ENCODE measurements at regions not wholly inside any gene's neighbourhood (a gene's known extent, or its start where the extent isn't known, plus 50 kb on each side); places are given as distances from the start of the nearest gene placed in this dataset.

DNA sequence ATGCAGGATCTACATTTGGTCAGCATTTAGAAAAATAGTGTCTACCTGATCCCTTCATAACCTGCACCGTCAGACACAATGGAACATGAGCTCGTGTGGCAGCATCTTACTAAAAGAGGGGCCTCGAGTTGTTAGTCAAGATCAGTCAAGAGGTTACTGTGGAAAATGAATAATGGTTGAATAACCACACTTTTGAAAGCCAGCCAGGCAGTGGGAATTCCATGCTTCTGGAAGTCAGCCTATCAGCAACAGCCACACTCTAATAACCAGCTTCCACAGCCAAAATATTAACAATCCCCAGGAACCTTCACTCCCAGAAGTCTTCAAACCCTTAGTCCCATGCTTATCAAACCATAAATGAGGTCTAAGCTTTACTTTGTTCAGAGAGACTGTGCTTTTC is 234.3 kb downstream of the HS3ST1 start:
- CTCF ChIA-PET: no interaction called here
- intact Hi-C loops (cut with micrococcal nuclease; ENCODE audit: unreplicated experiment): no loop called here

DNA sequence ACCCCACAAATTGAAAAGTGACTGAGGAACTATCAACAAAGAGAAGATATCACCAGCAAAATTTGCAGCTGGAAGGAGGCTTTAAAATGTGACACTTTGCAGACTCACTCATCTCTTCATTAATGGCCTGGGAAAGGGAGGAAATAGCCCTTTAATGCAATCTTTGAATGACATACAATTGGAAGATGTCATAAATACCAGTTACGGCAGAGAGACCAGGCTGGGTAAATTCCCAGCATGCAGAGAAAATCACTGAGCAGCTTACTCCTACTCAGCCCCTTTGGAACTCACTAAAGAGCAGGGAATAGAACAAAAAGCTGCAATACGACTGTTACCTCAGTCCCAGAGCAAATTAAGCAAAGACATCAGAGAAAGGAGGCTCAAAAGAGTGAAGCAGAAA is 238.9 kb downstream of the HS3ST1 start:
- no peaks in the 10 kb centered on the region for H3K4me1 ChIP-seq
- intact Hi-C loops (cut with micrococcal nuclease; ENCODE audit: unreplicated experiment): no loop called here
- H3K9me3 Mint-ChIP-seq (ENCODE audit: unreplicated experiment): no peaks in the 10 kb centered on the region
- no peak for DNase-seq
- no peaks in the 10 kb centered on the region for H3K27me3 Mint-ChIP-seq (ENCODE audit: insufficient read depth, unreplicated experiment)
- CTCF ChIA-PET: no interaction called here
- no peak overlapping the region for H3K27ac Mint-ChIP-seq (ENCODE audit: unreplicated experiment)
- no peaks in the 10 kb centered on the region for H3K9me3 ChIP-seq
- H3K27me3 ChIP-seq (replicated peaks; ENCODE audit: control insufficient read depth, insufficient read depth, low read length): no peaks in the 10 kb centered on the region
- no peaks in the 10 kb centered on the region for H3K36me3 Mint-ChIP-seq (ENCODE audit: insufficient read depth, unreplicated experiment)
- no peak overlapping the region for H3K4me3 Mint-ChIP-seq (ENCODE audit: unreplicated experiment)
- BruUV-seq (replicated peaks): no TSS peak
- no peak overlapping the region for H3K4me3 ChIP-seq (ENCODE audit: low read depth, low read length)
- H3K4me1 Mint-ChIP-seq (ENCODE audit: low read depth, unreplicated experiment): peaks cover 5% of the 10 kb centered on the region
- TF ChIP-seq, protein P1, sequence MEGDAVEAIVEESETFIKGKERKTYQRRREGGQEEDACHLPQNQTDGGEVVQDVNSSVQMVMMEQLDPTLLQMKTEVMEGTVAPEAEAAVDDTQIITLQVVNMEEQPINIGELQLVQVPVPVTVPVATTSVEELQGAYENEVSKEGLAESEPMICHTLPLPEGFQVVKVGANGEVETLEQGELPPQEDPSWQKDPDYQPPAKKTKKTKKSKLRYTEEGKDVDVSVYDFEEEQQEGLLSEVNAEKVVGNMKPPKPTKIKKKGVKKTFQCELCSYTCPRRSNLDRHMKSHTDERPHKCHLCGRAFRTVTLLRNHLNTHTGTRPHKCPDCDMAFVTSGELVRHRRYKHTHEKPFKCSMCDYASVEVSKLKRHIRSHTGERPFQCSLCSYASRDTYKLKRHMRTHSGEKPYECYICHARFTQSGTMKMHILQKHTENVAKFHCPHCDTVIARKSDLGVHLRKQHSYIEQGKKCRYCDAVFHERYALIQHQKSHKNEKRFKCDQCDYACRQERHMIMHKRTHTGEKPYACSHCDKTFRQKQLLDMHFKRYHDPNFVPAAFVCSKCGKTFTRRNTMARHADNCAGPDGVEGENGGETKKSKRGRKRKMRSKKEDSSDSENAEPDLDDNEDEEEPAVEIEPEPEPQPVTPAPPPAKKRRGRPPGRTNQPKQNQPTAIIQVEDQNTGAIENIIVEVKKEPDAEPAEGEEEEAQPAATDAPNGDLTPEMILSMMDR (IDR thresholded peaks at IDR 0.05; ENCODE audit: insufficient read depth in 1 of 2, low read depth in 1 of 2, low read length in 1 of 2, severe bottlenecking in 1 of 2, unreplicated experiment in 1 of 2): no peak
- H3K36me3 ChIP-seq (ENCODE audit: control insufficient read depth, insufficient read depth, low read length): no peaks in the 10 kb centered on the region
- POLR2A ChIA-PET: no interaction called here

More for the DNA sequence above, 234.3 kb downstream of the HS3ST1 start:
- Mint-ChIP-seq H3K36me3 (ENCODE audit: insufficient read depth, unreplicated experiment) (no peaks in the 10 kb centered on the region), H3K9me3 (ENCODE audit: unreplicated experiment) (no peaks in the 10 kb centered on the region), H3K4me1 (ENCODE audit: low read depth, unreplicated experiment) (peaks cover 5% of the 10 kb centered on the region), H3K4me3 (ENCODE audit: unreplicated experiment) (no peak overlapping the region), H3K27me3 (ENCODE audit: insufficient read depth, unreplicated experiment) (no peaks in the 10 kb centered on the region), H3K27ac (ENCODE audit: unreplicated experiment) (no peak overlapping the region)
- H3K4me1 ChIP-seq: no peaks in the 10 kb centered on the region
- H3K4me3 ChIP-seq (ENCODE audit: low read depth, low read length): no peak overlapping the region
- H3K27me3 ChIP-seq (replicated peaks; ENCODE audit: control insufficient read depth, insufficient read depth, low read length): no peaks in the 10 kb centered on the region
- no TSS peak for BruUV-seq (replicated peaks)
- no peak for DNase-seq
- POLR2A ChIA-PET: no interaction called here
- H3K9me3 ChIP-seq: no peaks in the 10 kb centered on the region
- H3K36me3 ChIP-seq (ENCODE audit: control insufficient read depth, insufficient read depth, low read length): no peaks in the 10 kb centered on the region
- TF ChIP-seq, protein P1 (IDR thresholded peaks at IDR 0.05; ENCODE audit: insufficient read depth in 1 of 2, low read depth in 1 of 2, low read length in 1 of 2, severe bottlenecking in 1 of 2, unreplicated experiment in 1 of 2): no peak

DNA sequence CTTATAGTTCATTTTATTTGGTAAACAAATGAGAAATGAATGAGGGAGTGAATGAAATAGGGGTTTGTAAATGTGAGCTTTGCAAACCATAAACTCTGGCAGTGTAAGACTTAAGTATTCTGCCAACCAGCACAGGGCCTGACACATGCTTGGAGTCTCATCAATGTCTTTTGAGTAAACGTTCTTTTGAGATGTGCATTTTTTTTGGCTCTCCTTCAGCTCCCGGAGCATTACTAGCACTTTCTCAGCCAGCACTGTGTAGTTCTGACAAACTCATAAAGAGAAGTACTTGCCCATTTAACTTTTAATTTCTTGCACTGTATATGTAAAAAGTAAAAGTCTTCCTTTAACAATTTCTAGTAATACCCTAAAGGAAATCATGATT is 245.3 kb downstream of the HS3ST1 start:
- no TSS peak for BruUV-seq (replicated peaks)
- TF ChIP-seq, protein P1 (IDR thresholded peaks at IDR 0.05; ENCODE audit: insufficient read depth in 1 of 2, low read depth in 1 of 2, low read length in 1 of 2, severe bottlenecking in 1 of 2, unreplicated experiment in 1 of 2): no peak
- ChIA-PET CTCF (no interaction called here), POLR2A (no interaction called here)
- intact Hi-C loops (cut with micrococcal nuclease; ENCODE audit: unreplicated experiment): no loop called here
- no peaks in the 10 kb centered on the region for H3K36me3 ChIP-seq (ENCODE audit: control insufficient read depth, insufficient read depth, low read length)
- Mint-ChIP-seq H3K27ac (ENCODE audit: unreplicated experiment) (no peak overlapping the region), H3K9me3 (ENCODE audit: unreplicated experiment) (no peaks in the 10 kb centered on the region), H3K36me3 (ENCODE audit: insufficient read depth, unreplicated experiment) (no peaks in the 10 kb centered on the region), H3K4me1 (ENCODE audit: low read depth, unreplicated experiment) (no peaks in the 10 kb centered on the region), H3K4me3 (ENCODE audit: unreplicated experiment) (no peak overlapping the region), H3K27me3 (ENCODE audit: insufficient read depth, unreplicated experiment) (no peaks in the 10 kb centered on the region)
- H3K9me3 ChIP-seq: no peaks in the 10 kb centered on the region
- no peaks in the 10 kb centered on the region for H3K4me1 ChIP-seq
- no peak for DNase-seq
- no peak overlapping the region for H3K4me3 ChIP-seq (ENCODE audit: low read depth, low read length)
- H3K27me3 ChIP-seq (replicated peaks; ENCODE audit: control insufficient read depth, insufficient read depth, low read length): no peaks in the 10 kb centered on the region
